Colonic mucosa (tissue), 4 donors: ENCODE measurements at regions not wholly inside any gene's neighbourhood (a gene's known extent, or its start where the extent isn't known, plus 50 kb on each side); places are given as distances from the start of the nearest gene placed in this dataset.
"Not testable (repeated sequence)": the region's sequence is repeated elsewhere in the genome, so short reads cannot be mapped to it uniquely, and the experiment has no call there.

ENCODE experiments used
- DNase-seq: peaks from one replicate; pipeline ENCODE4 v3.0.0-alpha.2; 2020
- H3K27ac ChIP-seq: fragments of 200-600 bp; one replicate; pipeline ENCODE4 v1.8.0; 2021
- H3K27me3 ChIP-seq: fragments of 200-600 bp; one replicate; pipeline ENCODE4 v1.8.0; 2021
- H3K36me3 ChIP-seq: fragments of 200-600 bp; one replicate; pipeline ENCODE4 v1.8.0; 2021
- H3K4me1 ChIP-seq: fragments of 200-600 bp; one replicate; pipeline ENCODE4 v1.8.0; 2021; ENCODE audit warnings: mild to moderate bottlenecking
- H3K4me3 ChIP-seq: fragments of 200-600 bp; one replicate; pipeline ENCODE4 v1.8.0; 2021
- H3K9ac ChIP-seq, 2 donors: one replicate each; pipeline ENCODE4 v1.7.0; 2013; ENCODE audit warnings: control low read depth in 2 of 2, low read depth in 2 of 2, low read length in 2 of 2
- H3K9me3 ChIP-seq: fragments of 200-600 bp; one replicate; pipeline ENCODE4 v1.8.0; 2021
- CTCF ChIP-seq: fragments of 200-600 bp; IDR thresholded peaks from one replicate; pipeline ENCODE4 v1.8.0; 2022; ENCODE audit warnings: antibody characterized with exemption, mild to moderate bottlenecking
- intact Hi-C: fragments of 100-400 bp; cut with DNase I; formaldehyde crosslinking; loops from one replicate; pipeline ENCODE4 v1.14.1; 2022
- donor health status: healthy.
- donor health status: DM: no; HTN: no; CAD: no.
- donor health status: DM: no; HTN: no; CAD: no.

- no peak for TF ChIP-seq CTCF
- DNase-seq: no peak
- H3K27me3 ChIP-seq: no peaks in the 10 kb centered on the region
- no peak overlapping the region for H3K4me3 ChIP-seq
- H3K9ac ChIP-seq: no peak overlapping the region
- H3K36me3 ChIP-seq: no peaks in the 10 kb centered on the region
- H3K27ac ChIP-seq: no peak overlapping the region
- no peaks in the 10 kb centered on the region for H3K9me3 ChIP-seq
- intact Hi-C loops: no loop called here
- H3K4me1 ChIP-seq: no peaks in the 10 kb centered on the region
These were observed 176.3 kb upstream of the C1orf174 start for GRCh38 chr1:4076346-4076745.

GRCh38 chr1:4078091-4078962, 178.3 kb upstream of the C1orf174 start:
- H3K4me1 ChIP-seq, H3K9ac ChIP-seq, H3K9me3 ChIP-seq, intact Hi-C loops, H3K27ac ChIP-seq, H3K27me3 ChIP-seq, H3K4me3 ChIP-seq, DNase-seq, H3K36me3 ChIP-seq: not testable (repeated sequence)

- H3K36me3 ChIP-seq: no peaks in the 10 kb centered on the region
- no peak for DNase-seq
- TF ChIP-seq CTCF: no peak
- no peaks in the 10 kb centered on the region for H3K9me3 ChIP-seq
- H3K4me1 ChIP-seq: no peaks in the 10 kb centered on the region
- H3K4me3 ChIP-seq: no peak overlapping the region
- no peak overlapping the region for H3K9ac ChIP-seq
- no peaks in the 10 kb centered on the region for H3K27me3 ChIP-seq
- no peak overlapping the region for H3K27ac ChIP-seq
- intact Hi-C loops: no loop called here
These were observed 179.7 kb upstream of the C1orf174 start for GRCh38 chr1:4079815-4080214.

- H3K9ac ChIP-seq: no peak overlapping the region
- H3K9me3 ChIP-seq: no peaks in the 10 kb centered on the region
- intact Hi-C loops: no loop called here
- H3K36me3 ChIP-seq: no peaks in the 10 kb centered on the region
- H3K27ac ChIP-seq: no peak overlapping the region
- no peaks in the 10 kb centered on the region for H3K4me1 ChIP-seq
- TF ChIP-seq CTCF: no peak
- no peak for DNase-seq
- H3K4me3 ChIP-seq: no peak overlapping the region
- no peaks in the 10 kb centered on the region for H3K27me3 ChIP-seq
These were observed 182.0 kb upstream of the C1orf174 start for GRCh38 chr1:4081806-4082711.

GRCh38 chr1:4083231-4084047, 183.4 kb upstream of the C1orf174 start:
- Histone ChIP-seq H3K4me3 (no peak overlapping the region), H3K27ac (no peak overlapping the region), H3K27me3 (no peaks in the 10 kb centered on the region), H3K9me3 (no peaks in the 10 kb centered on the region), H3K9ac (no peak overlapping the region), H3K36me3 (no peaks in the 10 kb centered on the region), H3K4me1 (no peaks in the 10 kb centered on the region)
- intact Hi-C loops: no loop called here
- no peak for DNase-seq
- no peak for TF ChIP-seq CTCF
